Astrocyte of the hippocampus (primary cell): ENCODE measurements at regions not wholly inside any gene's neighbourhood (a gene's known extent, or its start where the extent isn't known, plus 50 kb on each side); places are given as distances from the start of the nearest gene placed in this dataset.
A peak's percentile ranks its signal among the peaks of the same experiment; 100 is the strongest.

ENCODE experiments used
- DNase-seq: peaks from one replicate; pipeline ENCODE4 v3.0.0; 2011; ENCODE audit warnings: low read depth, low spot score

DNA sequence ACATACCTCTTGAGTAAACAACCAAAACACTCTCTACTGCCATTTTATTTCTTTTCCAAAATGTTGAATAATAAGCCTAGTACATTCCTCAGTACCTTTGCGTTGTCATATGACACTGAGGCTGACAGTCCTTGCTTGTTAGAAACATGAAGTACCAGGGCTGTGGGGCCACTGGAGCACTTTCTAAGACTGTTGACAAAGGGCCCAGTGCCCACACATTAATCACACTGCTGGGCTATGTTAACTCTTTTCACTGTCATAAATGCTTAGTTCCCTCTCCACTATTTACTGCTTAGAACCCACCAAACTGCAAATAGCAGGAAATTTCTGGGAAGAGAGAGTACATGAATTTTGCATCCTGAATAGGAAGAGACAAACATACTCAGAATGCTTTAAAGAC lies 57.1 kb downstream of the FAM47B start:
- no peak for DNase-seq

DNA sequence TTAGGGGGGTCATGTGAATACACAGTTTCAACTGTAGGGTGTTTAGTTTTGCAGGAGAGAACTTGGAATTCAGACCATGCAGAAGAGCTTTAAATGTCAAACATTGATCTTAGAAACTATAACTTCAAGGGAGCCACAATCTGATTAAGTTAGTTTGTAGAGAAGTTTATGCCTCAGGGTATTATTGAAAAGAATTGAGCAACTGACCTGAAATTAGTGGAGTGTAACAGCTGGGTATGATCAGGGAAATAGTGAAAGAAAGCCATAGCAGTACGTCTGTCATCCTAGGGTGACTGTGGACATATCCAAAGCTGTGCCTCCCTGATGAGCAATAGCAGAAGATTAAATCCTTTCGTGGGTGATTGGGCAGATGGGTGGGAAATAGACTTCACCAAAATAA lies 63.8 kb downstream of the FAM47B start:
- no peak for DNase-seq

DNA sequence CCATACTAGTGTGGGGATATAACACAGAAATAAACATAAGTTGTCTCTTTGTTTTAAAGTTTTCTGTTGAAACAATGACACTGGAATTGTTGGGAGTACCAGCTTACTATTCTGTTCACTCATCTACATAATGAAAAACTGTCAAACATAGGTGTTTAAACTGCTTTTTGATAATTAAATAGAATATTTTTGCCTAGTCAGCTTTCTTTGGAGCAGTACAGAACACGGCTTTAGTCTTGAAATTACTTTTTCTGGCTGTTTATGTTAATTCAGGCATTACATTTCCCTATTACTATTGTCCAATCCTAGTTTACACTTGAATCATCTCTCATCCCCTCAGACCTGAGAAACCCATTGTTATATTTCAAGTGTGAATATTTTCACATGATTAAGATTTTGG lies 73.0 kb downstream of the FAM47B start:
- no peak for DNase-seq

DNA sequence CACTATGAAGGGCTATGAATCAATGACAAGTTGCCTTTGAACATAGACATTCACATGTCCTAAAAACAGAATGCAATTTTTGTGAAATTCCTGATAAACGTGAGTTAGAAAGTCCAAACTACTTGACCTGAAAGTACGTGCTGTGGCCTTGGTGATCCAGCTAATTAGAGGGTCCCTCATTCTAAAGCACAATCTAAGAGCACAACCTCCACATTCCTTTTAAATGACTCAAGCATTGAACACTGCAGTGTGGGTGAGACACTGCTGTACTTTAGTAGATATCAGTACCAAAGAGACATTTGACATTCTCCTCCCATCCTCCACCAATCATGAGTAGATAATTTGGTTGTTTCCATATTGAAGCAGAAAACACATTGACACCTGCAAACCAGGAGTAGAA lies 73.5 kb downstream of the FAM47B start:
- peak; percentile 27 for DNase-seq

DNA sequence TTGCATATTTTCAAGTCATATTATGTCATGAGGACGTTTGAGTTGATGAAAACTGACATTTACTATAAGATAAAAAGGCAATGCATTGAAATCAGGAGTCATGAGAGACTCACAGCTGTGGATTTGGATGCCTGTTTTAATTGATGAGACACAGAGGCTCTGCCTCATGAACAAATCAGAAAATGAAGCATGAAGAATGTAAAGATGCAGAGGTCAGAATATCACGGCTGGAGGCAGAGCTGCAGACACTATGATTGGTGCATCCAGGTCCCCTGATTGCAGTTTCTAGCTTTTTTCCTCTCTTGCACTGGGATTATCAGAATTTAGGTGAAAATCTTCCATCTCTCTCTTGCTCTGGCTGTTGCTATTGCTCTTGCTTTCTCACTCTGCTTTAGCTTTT lies 74.7 kb downstream of the FAM47B start:
- no peak for DNase-seq

DNA sequence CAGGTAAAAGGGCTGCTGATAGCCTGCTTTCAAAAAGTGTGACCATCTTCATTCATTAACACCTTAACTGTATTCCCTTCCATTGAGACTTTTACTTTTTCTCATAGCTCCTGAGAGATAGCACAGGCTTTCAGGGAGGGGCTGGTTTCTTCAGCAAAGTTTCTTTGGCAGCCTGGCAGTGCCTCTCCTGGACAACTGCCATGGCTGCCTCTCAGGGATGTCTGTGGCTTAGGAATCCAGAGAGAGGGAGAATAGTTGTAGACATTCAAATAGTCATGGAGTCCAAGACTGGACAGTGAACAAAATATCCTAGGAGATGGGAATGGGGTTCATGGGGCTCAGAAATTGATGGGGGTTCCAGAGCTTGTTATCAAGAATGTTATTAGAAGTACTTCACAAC lies 81.1 kb downstream of the FAM47B start:
- peak; percentile 31 for DNase-seq

DNA sequence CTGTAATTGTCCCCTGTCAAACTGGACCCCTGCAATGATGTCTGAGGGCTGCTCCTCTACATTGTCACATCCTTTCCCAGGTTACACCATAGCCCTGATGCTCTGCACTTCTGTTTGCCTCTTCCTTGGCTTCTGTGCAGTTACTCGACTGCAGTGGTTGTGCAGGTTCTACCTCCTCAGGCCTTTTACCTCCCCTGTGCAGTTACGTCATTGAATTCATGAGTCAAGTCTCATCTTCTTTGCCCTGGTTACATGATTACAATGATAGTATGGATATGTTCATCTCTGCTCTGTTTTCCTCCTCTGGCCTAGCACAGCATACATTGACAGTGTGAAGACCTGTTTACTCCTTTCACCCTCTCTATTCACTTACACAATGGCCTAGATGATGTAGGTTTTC lies 83.2 kb downstream of the FAM47B start:
- no peak for DNase-seq

DNA sequence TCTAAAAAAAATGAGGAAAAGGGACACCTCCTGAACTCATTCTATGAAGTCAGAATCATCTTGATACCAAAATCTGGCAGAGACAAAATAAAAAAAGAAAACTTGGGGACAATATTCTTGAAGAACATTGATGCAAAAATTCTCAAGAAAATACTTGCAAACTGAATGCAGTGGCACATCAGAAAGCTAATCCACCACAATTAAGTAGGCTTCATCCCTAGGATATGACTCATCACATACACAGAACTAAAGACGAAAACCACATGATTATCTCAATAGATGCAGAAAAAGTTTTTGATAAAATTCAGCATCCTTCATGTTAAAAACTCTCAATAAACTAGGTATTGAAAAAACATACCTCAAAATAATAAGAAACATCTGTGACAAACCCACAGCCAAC lies 98.3 kb downstream of the FAM47B start:
- no peak for DNase-seq

DNA sequence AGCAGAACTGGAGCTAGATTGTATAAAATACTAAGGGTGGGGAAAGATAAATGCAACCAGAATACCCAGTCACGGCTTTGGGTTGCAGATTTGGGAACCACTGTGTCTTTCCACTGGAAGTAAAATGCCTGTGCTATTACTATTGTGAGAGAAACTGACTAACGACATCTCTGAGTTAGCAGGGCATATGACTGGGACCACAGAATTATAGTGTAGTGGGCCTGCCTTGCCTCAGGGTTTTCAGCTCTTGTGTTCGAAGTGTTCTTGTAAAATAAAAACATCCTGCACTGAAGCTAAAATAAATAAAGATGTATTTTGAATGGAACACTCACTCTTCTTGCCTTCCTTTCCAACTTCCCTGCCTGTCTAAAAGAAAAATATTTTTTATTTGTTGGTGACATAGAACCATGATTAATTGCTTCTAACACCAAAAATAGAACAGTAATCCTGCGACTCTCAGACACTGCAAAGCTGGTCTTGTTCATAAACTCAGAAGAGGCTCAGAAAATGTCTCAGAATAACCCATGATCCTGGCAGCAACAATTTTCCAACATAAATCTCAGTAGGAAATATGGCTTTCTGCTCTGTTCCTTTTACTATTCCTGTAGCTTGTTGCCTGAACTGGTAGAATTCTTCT lies 104.2 kb downstream of the FAM47B start:
- no peak for DNase-seq

DNA sequence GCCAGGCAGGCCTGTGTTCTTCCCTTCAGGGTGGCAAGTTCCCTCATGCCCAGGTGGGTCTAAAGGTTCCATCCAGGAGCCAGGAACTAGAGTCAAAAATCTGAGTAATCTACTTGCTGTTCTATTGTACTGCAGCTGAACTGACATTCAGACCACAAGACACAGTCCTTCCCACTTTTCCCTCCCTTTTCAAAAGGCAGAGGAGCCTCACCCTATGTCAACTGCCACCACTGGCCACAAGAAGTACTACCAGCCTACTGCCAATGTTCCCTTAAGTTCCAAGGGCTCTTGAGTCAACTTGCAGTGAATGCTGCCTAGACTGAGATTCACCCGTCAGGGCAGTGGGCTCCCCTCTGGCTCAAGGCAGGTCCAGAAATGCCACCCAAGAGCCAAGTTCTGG lies 133.5 kb downstream of the FAM47B start:
- DNase-seq, result no peak

DNA sequence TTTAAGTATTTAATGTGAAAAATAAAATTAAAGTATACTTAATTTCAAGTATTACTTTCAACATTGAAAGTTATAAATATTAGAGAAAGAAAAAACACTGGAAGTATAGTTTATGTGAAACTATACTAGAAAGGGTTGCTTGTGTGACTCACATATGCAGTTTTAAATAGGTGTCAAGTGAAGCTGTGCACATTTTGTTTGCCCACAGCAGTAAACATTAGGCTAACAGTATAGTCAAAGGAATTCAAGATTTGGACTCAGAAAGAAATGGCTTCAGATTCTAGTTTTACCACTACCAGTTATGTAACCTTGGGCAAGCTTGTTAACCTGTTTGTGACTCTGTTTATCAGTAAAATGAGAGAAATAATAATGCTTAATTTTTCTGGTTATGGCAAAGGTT lies 148.2 kb downstream of the FAM47B start:
- DNase-seq, result no peak

DNA sequence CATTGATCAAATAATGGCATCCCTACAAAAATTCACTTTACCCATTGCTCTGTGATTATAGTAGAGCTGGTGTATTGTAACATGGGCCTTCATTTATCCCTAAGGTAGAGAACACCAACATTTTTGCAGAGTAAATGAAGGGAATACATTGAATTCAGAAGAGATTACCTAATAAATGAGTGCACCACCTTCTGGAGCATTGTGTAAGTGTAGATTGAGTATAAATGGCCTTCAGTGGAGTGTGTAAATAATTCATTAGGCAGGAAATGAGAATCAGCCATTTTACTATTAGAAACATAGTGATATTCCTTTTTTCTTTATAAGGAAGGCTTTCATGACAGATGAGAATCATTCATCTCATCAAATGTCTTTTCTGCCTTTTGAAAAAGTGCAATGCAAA lies 155.8 kb downstream of the FAM47B start:
- DNase-seq, result no peak

DNA sequence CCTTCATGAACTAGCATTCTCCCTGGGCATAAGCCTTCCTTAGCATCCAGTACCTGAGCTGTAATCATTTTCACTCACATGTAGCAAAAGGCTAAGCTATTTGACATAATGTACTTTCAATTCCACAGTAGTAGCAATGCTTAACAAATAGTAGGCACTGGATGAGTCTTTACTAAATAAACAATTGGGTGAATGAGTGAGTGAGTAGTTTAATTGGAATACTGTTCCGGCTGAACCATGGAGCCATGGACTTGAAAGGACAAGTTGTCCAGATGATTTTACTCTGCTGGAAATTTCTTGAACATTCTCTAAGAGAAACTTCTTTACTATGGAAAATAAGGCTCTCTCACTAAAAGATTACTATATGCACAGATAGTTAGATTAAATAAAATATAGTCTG lies 159.3 kb downstream of the FAM47B start:
- no peak for DNase-seq

DNA sequence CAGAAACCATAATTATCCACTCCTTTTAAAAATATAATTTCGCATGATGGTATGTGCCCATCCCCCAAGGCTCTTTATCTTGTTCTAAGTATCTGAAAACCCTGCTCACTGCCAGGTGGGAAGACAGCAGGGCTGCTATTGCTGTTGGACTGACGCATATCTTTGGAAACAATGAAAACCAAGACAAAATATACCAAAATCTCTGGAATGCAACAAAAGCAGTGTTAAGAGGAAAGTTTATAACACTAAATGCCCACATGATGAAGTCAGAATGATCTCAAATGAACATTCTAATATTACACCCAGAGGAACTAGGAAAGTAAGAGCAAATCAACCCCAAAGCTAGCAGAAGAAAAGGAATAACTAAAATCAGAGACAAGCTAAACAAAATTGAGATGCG lies 162.0 kb downstream of the FAM47B start:
- no peak for DNase-seq

DNA sequence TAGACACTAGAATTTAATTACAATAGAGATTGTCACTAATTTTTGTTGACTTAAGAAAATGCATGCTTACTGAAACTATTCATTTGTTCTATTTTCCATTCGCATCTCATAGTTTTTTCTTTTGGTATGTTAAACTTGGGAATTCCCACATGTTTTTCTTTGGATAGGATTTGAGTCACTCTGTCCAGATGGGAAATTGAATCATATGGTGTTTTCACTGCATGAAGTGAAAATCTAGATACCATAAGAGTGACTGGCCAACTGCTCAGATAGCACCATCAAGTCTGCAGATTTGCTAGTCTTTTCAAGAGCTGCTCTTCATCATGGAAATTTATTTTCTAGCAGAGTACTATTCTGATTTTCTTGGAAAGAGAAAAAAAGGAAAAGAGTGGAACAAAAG lies 172.6 kb downstream of the FAM47B start:
- peak; percentile 9 for DNase-seq

DNA sequence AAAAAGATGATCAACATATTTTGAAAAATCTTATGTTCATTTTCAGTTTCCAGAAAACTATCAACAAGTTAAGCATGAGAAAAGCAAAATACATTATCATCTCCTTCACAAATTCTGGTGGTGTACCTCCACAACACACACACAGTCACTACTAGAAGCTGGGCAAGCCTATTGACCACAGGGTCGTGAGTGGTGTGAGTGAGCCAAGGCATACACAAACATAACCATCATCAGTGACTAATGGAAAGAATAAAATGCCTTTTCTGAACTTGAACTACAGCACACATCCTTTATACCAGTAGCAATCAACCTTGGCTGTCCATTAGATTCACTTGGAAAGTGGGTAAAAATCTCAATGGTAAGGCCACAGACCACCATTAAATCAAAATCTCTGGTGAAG lies 180.2 kb downstream of the FAM47B start:
- peak; percentile 12 for DNase-seq

DNA sequence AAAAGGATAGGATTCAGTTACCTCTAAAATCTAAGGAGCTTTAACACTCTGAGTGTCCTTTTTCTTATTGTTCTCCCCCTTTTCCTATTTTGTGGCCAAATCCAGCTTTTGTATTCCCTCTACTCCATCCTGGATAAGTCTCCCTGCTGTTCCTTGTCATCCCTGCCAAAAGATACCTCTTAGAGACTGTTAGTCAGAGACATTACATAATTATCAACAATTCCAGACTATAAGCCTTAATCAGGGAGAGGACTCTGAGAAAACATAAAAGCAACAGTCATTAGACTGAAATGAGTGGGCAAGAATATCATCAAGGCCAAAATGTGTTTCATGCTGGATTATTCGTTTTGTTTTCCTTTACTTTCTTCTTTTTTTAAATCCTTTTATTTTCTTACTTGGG lies 206.9 kb downstream of the FAM47B start:
- DNase-seq, result no peak

DNA sequence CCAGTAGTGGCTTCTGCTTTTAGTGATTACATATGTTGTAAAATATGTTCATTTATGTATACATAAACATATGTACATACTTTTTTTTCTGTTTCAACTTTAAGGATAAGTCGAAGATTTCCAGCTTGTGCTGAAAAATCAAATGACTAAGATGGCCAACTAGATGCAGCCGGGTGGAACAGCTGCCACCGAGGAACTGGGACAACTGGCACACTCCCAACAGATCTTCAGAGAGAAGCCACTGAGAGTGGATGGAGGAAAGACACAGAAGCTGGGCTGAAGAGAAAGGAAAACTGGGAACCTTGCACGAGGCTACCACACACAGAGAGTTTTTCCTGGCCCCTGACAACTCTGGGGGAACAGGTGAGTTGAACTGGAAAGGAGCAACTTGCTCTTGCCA lies 207.5 kb downstream of the FAM47B start:
- DNase-seq, result no peak

DNA sequence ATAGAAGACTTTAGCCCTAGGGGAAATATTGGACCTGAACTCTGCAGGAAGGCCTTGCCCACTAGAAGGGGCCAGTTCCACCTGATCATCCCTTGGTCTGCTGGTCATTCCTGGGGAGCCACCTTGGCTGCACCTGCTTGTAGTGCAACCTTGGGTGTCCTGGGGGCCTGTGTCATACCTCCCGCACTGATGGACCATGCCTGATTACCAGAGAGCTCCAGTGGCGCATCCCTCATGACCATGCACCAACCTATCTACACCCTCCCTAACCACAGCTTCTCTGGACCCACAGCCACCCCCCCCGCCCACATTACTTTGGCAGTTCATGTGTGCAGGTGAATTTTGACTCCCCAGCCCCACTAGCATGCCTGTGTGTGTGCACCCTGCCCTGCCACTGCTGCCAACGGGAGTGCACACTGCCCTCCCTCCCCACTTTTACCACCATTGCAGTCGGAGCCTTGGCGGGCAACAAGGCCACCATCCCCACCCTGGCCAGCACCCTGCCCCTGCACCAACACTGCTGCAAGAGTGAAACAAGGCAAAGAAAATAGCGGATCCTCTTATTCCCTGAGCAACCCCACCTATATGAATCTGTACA lies 208.1 kb downstream of the FAM47B start:
- DNase-seq, result no peak

DNA sequence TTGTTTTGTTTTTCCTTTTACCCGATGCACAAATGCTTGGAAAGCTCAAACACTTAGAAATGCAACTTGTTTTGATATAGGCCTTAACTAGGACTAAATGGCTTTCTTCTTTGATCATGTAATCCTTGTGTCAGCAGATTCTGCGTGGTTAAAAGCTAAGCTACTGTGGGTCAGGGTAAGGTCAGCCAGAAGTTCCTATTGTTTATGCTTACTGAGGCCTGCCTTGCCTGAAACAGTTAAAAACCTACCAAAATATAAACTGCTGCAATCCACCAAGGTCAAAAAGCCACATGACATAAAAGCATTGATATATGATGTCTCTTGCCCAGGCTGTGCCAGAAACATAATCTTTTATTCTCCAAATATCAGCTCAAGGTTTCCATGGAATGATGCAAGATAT lies 223.4 kb downstream of the FAM47B start:
- DNase-seq, result peak; percentile 20
